ENCODE measurements at regions not wholly inside any gene's neighbourhood (a gene's known extent, or its start where the extent isn't known, plus 50 kb on each side); places are given as distances from the start of the nearest gene placed in this dataset.

- TF ChIP-seq, protein P1, sequence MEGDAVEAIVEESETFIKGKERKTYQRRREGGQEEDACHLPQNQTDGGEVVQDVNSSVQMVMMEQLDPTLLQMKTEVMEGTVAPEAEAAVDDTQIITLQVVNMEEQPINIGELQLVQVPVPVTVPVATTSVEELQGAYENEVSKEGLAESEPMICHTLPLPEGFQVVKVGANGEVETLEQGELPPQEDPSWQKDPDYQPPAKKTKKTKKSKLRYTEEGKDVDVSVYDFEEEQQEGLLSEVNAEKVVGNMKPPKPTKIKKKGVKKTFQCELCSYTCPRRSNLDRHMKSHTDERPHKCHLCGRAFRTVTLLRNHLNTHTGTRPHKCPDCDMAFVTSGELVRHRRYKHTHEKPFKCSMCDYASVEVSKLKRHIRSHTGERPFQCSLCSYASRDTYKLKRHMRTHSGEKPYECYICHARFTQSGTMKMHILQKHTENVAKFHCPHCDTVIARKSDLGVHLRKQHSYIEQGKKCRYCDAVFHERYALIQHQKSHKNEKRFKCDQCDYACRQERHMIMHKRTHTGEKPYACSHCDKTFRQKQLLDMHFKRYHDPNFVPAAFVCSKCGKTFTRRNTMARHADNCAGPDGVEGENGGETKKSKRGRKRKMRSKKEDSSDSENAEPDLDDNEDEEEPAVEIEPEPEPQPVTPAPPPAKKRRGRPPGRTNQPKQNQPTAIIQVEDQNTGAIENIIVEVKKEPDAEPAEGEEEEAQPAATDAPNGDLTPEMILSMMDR (IDR thresholded peaks at IDR 0.05): no peak
- no peak for TF ChIP-seq POLR2A (IDR thresholded peaks at IDR 0.05)
Observed at GRCh38 chr1:148317288-148317985, 165.4 kb upstream of the NBPF11 start.

Measured in breast epithelium (tissue), 3 donors.